ENCODE measurements at regions not wholly inside any gene's neighbourhood (a gene's known extent, or its start where the extent isn't known, plus 50 kb on each side); places are given as distances from the start of the nearest gene placed in this dataset.
"Not testable (repeated sequence)": the region's sequence is repeated elsewhere in the genome, so short reads cannot be mapped to it uniquely, and the experiment has no call there.

DNA sequence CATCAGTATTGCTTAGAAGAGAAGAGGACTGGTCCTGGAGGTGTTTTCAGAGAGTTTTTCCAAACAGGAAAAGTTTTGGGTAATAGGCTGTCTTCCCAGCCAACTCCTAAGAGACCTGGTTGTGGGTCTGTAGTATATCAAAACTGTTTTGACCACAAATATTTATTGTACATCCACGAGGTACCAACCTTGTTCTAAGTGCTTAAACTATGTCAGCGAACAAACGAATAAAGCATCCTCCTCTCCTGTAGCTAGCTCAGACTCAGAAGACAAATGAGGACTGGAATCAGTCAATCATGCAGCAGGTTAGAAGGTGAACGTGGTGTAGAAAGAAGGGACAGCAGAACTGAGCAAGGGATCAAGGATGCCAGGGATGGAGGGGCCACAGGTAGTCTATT lies 61.6 kb upstream of the MKI67 start:
- no peaks in the 10 kb centered on the region for H3K79me2 ChIP-seq (ENCODE audit: low read length)
- no peaks in the 10 kb centered on the region for H3K36me3 ChIP-seq (replicated peaks; ENCODE audit: low read depth, low read length)
- peak overlapping the region; percentile 49 for H3K4me2 ChIP-seq (ENCODE audit: low read length)
- no peaks in the 10 kb centered on the region for H4K20me1 ChIP-seq (ENCODE audit: insufficient read depth, low read length)
- H3K9me3 ChIP-seq (ENCODE audit: insufficient read depth, low read length): no peaks in the 10 kb centered on the region
- no peak overlapping the region for H2AFZ ChIP-seq (ENCODE audit: low read depth, low read length)
- H3K4me3 ChIP-seq (ENCODE audit: low read length): no peak overlapping the region
- no peaks in the 10 kb centered on the region for H3K27me3 ChIP-seq (ENCODE audit: low read depth, low read length)
- H3K9ac ChIP-seq (ENCODE audit: low read length): no peak overlapping the region
- no peak overlapping the region for H3K27ac ChIP-seq (ENCODE audit: low read length)
- H3K4me1 ChIP-seq (ENCODE audit: low read length): no peaks in the 10 kb centered on the region
- TF ChIP-seq EZH2phosphoT487 (IDR thresholded peaks at IDR 0.05; ENCODE audit: low read depth): no peak
- TF ChIP-seq, protein P1, sequence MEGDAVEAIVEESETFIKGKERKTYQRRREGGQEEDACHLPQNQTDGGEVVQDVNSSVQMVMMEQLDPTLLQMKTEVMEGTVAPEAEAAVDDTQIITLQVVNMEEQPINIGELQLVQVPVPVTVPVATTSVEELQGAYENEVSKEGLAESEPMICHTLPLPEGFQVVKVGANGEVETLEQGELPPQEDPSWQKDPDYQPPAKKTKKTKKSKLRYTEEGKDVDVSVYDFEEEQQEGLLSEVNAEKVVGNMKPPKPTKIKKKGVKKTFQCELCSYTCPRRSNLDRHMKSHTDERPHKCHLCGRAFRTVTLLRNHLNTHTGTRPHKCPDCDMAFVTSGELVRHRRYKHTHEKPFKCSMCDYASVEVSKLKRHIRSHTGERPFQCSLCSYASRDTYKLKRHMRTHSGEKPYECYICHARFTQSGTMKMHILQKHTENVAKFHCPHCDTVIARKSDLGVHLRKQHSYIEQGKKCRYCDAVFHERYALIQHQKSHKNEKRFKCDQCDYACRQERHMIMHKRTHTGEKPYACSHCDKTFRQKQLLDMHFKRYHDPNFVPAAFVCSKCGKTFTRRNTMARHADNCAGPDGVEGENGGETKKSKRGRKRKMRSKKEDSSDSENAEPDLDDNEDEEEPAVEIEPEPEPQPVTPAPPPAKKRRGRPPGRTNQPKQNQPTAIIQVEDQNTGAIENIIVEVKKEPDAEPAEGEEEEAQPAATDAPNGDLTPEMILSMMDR (IDR thresholded peaks at IDR 0.05; ENCODE audit: low read depth, low read length): no peak

DNA sequence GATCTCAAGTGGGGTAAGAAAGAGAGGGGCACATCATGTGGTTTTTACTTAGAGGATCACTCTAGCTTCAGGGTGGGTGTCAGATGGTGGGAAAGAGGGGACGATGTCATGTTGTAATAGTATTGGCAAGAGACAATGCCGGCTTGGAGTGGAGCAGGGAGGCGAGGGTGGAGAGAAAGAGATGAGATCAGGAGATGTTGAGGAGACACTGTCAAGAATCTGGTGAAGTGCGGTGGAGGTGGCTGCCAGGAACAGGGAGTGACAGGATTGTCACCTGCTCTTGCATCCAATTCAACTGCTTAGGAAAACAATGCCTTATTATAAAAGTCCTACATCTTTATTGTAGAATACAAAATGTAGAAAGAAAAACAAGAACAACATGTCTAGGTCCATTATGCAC lies 63.0 kb upstream of the MKI67 start:
- H3K27ac ChIP-seq (ENCODE audit: low read length): no peak overlapping the region
- no peaks in the 10 kb centered on the region for H3K79me2 ChIP-seq (ENCODE audit: low read length)
- no peak overlapping the region for H2AFZ ChIP-seq (ENCODE audit: low read depth, low read length)
- H3K4me1 ChIP-seq (ENCODE audit: low read length): no peaks in the 10 kb centered on the region
- H3K4me2 ChIP-seq (ENCODE audit: low read length): no peak overlapping the region
- H3K9me3 ChIP-seq (ENCODE audit: insufficient read depth, low read length): no peaks in the 10 kb centered on the region
- no peak for TF ChIP-seq EZH2phosphoT487 (IDR thresholded peaks at IDR 0.05; ENCODE audit: low read depth)
- TF ChIP-seq, protein P1 (IDR thresholded peaks at IDR 0.05; ENCODE audit: low read depth, low read length): no peak
- H3K27me3 ChIP-seq (ENCODE audit: low read depth, low read length): no peaks in the 10 kb centered on the region
- no peaks in the 10 kb centered on the region for H4K20me1 ChIP-seq (ENCODE audit: insufficient read depth, low read length)
- H3K9ac ChIP-seq (ENCODE audit: low read length): no peak overlapping the region
- H3K4me3 ChIP-seq (ENCODE audit: low read length): no peak overlapping the region
- no peaks in the 10 kb centered on the region for H3K36me3 ChIP-seq (replicated peaks; ENCODE audit: low read depth, low read length)

DNA sequence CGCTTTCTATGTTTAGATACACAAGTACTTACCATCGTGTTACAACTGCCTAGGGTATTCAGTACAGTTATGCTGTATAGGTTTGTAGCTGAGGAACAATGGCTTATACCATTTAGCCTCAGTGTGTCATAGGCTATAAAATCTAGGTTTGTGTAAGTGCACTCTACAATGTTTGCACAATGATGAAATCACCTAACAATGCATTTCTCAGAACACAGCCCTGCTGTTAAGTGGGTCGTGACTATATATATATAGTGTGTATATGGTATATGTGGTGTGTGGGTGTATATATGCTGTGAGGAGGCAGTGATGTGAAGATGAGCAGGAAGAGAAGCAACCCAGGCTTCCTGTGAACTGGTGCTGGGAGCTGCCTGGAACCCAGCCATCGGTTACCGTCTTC lies 65.6 kb upstream of the MKI67 start:
- no peaks in the 10 kb centered on the region for H4K20me1 ChIP-seq (ENCODE audit: insufficient read depth, low read length)
- no peak overlapping the region for H3K4me2 ChIP-seq (ENCODE audit: low read length)

DNA sequence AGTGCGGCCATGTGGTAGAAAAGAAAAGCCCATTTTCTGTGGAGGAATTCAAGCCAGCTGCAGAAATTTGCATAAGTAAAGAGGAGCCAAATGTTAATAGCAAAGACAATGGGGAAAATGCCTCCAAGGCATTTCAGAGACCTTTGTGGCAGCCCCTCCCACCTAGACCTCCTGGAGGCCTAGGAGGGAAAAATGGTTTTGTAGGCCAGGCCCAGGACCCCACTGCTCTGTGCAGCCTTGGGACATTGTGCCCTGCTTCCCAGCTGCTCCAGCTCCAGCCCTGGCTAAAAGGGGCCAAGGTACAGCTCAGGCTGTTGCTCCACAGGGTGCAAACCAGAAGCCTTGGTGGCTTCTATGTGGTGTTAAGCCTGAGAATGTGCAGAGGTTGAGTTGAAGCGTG lies 75.6 kb upstream of the MKI67 start:
- H3K4me3 ChIP-seq (ENCODE audit: low read length); H3K4me2 ChIP-seq (ENCODE audit: low read length); H3K9me3 ChIP-seq (ENCODE audit: insufficient read depth, low read length); H3K9ac ChIP-seq (ENCODE audit: low read length); H3K79me2 ChIP-seq (ENCODE audit: low read length); H3K27me3 ChIP-seq (ENCODE audit: low read depth, low read length); H3K36me3 ChIP-seq (replicated peaks; ENCODE audit: low read depth, low read length); H2AFZ ChIP-seq (ENCODE audit: low read depth, low read length); H3K4me1 ChIP-seq (ENCODE audit: low read length); H3K27ac ChIP-seq (ENCODE audit: low read length); H4K20me1 ChIP-seq (ENCODE audit: insufficient read depth, low read length): not testable (repeated sequence)

More for the DNA sequence above, 65.6 kb upstream of the MKI67 start:
- no peak overlapping the region for H3K4me3 ChIP-seq (ENCODE audit: low read length)
- H3K9ac ChIP-seq (ENCODE audit: low read length): no peak overlapping the region
- no peaks in the 10 kb centered on the region for H3K27me3 ChIP-seq (ENCODE audit: low read depth, low read length)
- no peaks in the 10 kb centered on the region for H3K9me3 ChIP-seq (ENCODE audit: insufficient read depth, low read length)
- no peak overlapping the region for H2AFZ ChIP-seq (ENCODE audit: low read depth, low read length)
- H3K79me2 ChIP-seq (ENCODE audit: low read length): no peaks in the 10 kb centered on the region
- TF ChIP-seq, protein P1 (IDR thresholded peaks at IDR 0.05; ENCODE audit: low read depth, low read length): no peak
- no peak for TF ChIP-seq EZH2phosphoT487 (IDR thresholded peaks at IDR 0.05; ENCODE audit: low read depth)
- no peaks in the 10 kb centered on the region for H3K4me1 ChIP-seq (ENCODE audit: low read length)
- H3K36me3 ChIP-seq (replicated peaks; ENCODE audit: low read depth, low read length): no peaks in the 10 kb centered on the region
- no peak overlapping the region for H3K27ac ChIP-seq (ENCODE audit: low read length)

DNA sequence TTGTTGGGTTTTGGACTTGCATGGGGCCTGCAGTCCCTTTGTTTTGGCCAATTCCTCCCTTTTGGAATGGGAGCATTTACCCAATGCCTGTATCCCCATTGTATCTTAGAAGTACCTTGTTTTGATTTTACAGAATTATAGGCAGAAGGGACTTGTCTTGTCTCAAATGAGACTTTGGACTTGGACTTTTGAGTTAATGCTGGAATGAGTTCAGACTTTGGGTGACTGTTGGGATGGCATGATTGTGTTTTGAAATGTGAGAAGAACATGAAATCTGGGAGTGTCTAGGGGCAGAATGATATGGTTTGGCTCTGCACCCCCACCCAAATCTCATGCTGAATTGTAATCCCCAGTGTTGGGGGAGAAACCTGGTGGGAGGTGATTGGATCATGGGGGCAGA lies 76.8 kb upstream of the MKI67 start:
- Histone ChIP-seq H3K9ac (ENCODE audit: low read length) (no peak overlapping the region), H3K9me3 (ENCODE audit: insufficient read depth, low read length) (no peaks in the 10 kb centered on the region), H3K27ac (ENCODE audit: low read length) (no peak overlapping the region), H3K79me2 (ENCODE audit: low read length) (no peaks in the 10 kb centered on the region), H3K4me1 (ENCODE audit: low read length) (no peaks in the 10 kb centered on the region), H3K36me3 (replicated peaks; ENCODE audit: low read depth, low read length) (no peaks in the 10 kb centered on the region), H4K20me1 (ENCODE audit: insufficient read depth, low read length) (no peaks in the 10 kb centered on the region), H3K4me2 (ENCODE audit: low read length) (no peak overlapping the region), H2AFZ (ENCODE audit: low read depth, low read length) (no peak overlapping the region), H3K4me3 (ENCODE audit: low read length) (no peak overlapping the region), H3K27me3 (ENCODE audit: low read depth, low read length) (0 out of 2 replicates have a peak, but pooled peaks cover under 1% of the 10 kb centered on the region)
- TF ChIP-seq, protein P1 (IDR thresholded peaks at IDR 0.05; ENCODE audit: low read depth, low read length): no peak
- TF ChIP-seq EZH2phosphoT487 (IDR thresholded peaks at IDR 0.05; ENCODE audit: low read depth): no peak

DNA sequence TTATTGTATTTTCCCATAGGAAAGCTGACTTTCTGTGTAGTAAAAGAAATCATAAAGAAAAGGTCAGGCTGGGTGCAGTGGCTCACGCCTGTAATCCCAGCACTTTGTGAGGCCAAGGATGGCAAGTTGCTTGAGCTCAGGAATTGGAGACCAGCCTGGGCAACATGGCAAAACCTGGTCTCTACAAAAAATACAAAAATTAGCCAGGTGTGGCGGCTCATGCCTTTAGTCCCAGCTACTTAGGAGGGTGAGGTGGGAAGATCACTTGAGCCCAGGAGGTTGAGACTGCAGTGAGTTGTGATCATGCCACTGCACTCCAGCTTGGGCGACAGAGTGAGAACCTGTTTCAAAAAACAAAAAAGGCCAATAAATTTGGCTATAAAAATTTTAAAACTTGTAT lies 79.4 kb upstream of the MKI67 start:
- not testable (repeated sequence) for H4K20me1 ChIP-seq (ENCODE audit: insufficient read depth, low read length); H3K9me3 ChIP-seq (ENCODE audit: insufficient read depth, low read length); H2AFZ ChIP-seq (ENCODE audit: low read depth, low read length); H3K27me3 ChIP-seq (ENCODE audit: low read depth, low read length); H3K4me3 ChIP-seq (ENCODE audit: low read length); H3K79me2 ChIP-seq (ENCODE audit: low read length); H3K4me2 ChIP-seq (ENCODE audit: low read length); H3K27ac ChIP-seq (ENCODE audit: low read length); H3K36me3 ChIP-seq (replicated peaks; ENCODE audit: low read depth, low read length); H3K4me1 ChIP-seq (ENCODE audit: low read length); H3K9ac ChIP-seq (ENCODE audit: low read length)

All from OCI-LY3 (cell line).